SJCRH30 (cell line): ENCODE measurements at regions not wholly inside any gene's neighbourhood (a gene's known extent, or its start where the extent isn't known, plus 50 kb on each side); places are given as distances from the start of the nearest gene placed in this dataset.

Source experiments
- DNase-seq, 2 experiments: peaks; one replicate each; pipeline ENCODE4 v3.0.0-alpha.2; 2015 to 2020
- H3K27ac ChIP-seq: fragments of 250-450 bp; sonication (Bioruptor Pico); 2 replicates; pipeline ENCODE4 v1.5.1; 2020; ENCODE audit warnings: mild to moderate bottlenecking, moderate library complexity
- H3K27me3 ChIP-seq: fragments of 250-450 bp; sonication (Bioruptor Pico); 2 replicates; pipeline ENCODE4 v1.5.1; 2020; ENCODE audit warnings: mild to moderate bottlenecking, moderate library complexity
- H3K36me3 ChIP-seq: fragments of 250-450 bp; sonication (Bioruptor Pico); 2 replicates; pipeline ENCODE4 v1.5.1; 2020; ENCODE audit warnings: mild to moderate bottlenecking, moderate library complexity
- H3K4me1 ChIP-seq: fragments of 250-450 bp; sonication (Bioruptor Pico); 2 replicates; pipeline ENCODE4 v1.5.1; 2020; ENCODE audit warnings: mild to moderate bottlenecking, moderate library complexity
- H3K4me3 ChIP-seq: fragments of 250-450 bp; sonication (Bioruptor Pico); 2 replicates; pipeline ENCODE4 v1.5.1; 2020; ENCODE audit warnings: mild to moderate bottlenecking, moderate library complexity
- H3K9me3 ChIP-seq: fragments of 250-450 bp; sonication (Bioruptor Pico); replicated peaks from 2 replicates; pipeline ENCODE4 v1.5.1; 2020; ENCODE audit warnings: mild to moderate bottlenecking, moderate library complexity

DNA sequence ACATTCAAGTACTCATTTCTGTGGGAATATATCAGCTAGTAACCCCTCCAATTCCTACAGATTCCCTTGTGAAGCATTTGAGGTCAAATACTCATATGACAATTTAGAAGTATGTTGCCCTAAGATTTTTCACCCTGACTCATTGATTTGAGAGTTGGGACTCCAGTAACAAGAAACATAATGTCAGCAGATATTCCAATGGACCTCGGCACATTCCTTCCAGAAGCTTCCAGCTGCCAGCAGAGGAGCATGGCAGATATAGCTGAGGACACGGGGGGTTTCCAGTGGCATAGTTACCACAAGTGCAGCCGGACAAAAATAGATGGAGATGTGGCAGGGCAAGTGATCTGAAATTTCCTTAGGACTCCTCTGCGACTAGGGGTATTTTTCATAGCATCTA, 101.9 kb upstream of the ARHGAP28 start:
- Histone ChIP-seq H3K27me3 (no peaks in the 10 kb centered on the region), H3K36me3 (no peaks in the 10 kb centered on the region), H3K4me1 (no peaks in the 10 kb centered on the region), H3K4me3 (no peak overlapping the region), H3K27ac (no peak overlapping the region), H3K9me3 (no peaks in the 10 kb centered on the region)
- DNase-seq: no peak

DNA sequence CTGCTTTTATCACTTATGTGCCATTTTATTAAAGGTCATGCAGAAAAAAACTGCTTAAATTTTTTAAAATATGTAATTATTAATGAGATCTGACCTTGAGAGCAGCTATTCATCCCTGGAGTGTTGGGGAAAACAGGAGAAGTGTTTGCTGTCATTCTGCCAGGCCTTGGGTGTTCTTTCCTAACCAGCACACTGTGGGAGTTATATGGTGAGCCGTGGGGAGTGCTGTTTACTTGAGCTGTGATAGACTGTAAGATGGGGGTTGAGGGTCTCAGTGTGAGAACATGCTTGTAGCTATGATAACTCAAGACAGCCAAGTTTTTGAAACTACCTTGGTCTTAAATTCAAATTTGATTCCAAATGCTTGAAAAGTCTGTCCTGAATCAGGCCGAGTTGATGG, 101.3 kb upstream of the ARHGAP28 start:
- Histone ChIP-seq H3K36me3 (no peaks in the 10 kb centered on the region), H3K27me3 (no peaks in the 10 kb centered on the region), H3K4me1 (no peaks in the 10 kb centered on the region), H3K27ac (no peak overlapping the region), H3K4me3 (no peak overlapping the region), H3K9me3 (no peaks in the 10 kb centered on the region)
- no peak for DNase-seq

DNA sequence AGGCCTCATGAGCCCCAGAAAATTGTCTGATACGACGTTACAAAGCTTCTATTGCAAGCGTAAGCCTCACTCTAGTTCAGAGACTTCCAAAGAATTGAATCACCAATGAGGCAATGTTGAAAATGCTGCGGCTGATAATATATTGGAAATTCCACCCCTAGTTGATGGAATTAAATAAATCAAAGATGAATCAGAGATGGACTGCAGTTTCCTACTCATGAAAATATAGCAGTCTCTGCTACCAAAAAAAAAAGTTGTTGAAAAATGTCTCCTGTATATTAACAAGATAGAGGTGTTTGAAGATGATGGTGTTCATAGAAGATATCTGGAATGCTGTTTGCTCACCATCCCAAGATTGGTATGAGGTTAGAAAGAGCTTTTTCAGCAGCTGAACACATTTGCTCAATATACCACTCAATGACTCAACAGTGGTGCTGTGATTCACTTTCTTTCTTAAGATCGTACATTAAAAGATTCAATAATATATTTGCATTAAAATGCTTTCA, 99.8 kb upstream of the ARHGAP28 start:
- Histone ChIP-seq H3K27me3 (no peaks in the 10 kb centered on the region), H3K27ac (no peak overlapping the region), H3K4me3 (no peak overlapping the region), H3K9me3 (no peaks in the 10 kb centered on the region), H3K36me3 (no peaks in the 10 kb centered on the region), H3K4me1 (no peaks in the 10 kb centered on the region)
- DNase-seq: no peak

DNA sequence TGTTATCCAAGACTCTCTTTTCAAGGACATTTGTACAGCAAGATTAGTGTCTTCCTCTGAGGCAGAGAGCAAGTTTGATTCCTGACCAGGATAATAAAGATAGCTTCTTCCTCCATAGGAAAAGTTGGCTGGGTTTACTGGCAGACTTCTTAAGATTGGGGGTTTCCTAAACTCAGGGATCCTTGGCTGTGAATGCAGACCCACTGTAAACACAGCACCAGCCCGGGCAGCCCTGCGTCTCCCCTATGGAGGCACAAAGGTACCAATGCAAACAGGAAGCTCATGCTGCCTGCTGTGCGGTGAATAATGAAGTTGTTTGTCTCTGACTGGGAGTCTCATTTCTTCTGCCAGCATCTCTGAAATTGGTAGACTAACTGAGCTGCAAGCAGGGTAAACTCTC, 96.2 kb upstream of the ARHGAP28 start:
- Histone ChIP-seq H3K4me1 (no peaks in the 10 kb centered on the region), H3K27me3 (no peaks in the 10 kb centered on the region), H3K9me3 (no peaks in the 10 kb centered on the region), H3K36me3 (no peaks in the 10 kb centered on the region), H3K27ac (no peak overlapping the region), H3K4me3 (no peak overlapping the region)
- no peak for DNase-seq

DNA sequence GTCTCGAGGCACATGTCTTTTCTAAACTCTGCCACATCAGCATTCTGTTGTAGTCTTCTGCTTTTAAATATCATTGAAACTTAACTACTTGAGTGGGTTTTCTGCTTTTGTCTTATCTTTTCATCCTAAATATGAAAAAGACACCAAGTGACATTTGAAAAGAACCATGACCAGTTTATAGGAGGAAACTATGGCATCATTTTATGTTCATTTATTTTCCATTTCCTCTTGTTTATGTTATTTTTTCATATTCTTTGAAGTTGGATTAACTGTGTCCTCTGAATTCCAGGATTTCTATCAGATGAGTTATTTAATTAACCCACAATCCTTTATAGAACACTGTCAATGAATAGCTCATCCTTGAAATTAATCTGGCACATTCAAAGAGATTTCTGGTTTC, 93.4 kb upstream of the ARHGAP28 start:
- H3K27me3 ChIP-seq: no peaks in the 10 kb centered on the region
- no peak overlapping the region for H3K4me3 ChIP-seq
- no peak for DNase-seq
- H3K36me3 ChIP-seq: no peaks in the 10 kb centered on the region
- no peaks in the 10 kb centered on the region for H3K4me1 ChIP-seq
- H3K27ac ChIP-seq: no peak overlapping the region
- no peaks in the 10 kb centered on the region for H3K9me3 ChIP-seq

DNA sequence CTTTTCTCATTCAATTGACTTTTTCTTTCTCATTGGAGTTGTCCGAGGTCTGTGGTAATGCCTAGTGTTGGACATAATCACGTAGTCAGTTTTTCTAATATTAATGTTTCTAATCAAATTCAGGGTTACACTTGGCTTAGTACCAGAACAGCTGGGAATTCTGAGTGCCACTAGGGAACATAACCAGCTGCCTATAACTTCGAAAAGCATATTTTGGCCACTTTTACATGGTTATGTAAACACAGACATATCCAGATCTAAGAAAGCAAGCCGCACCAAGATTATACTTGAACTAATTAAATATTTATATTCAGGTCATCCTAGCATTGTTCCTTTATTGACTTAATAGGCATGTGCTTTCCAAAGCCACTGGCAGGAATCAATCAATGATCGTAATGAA, 91.1 kb upstream of the ARHGAP28 start:
- Histone ChIP-seq H3K36me3 (no peaks in the 10 kb centered on the region), H3K4me1 (no peaks in the 10 kb centered on the region), H3K27me3 (no peaks in the 10 kb centered on the region), H3K27ac (no peak overlapping the region), H3K4me3 (no peak overlapping the region), H3K9me3 (no peaks in the 10 kb centered on the region)
- DNase-seq: peak in 1 of 2 experiments; percentile 6

DNA sequence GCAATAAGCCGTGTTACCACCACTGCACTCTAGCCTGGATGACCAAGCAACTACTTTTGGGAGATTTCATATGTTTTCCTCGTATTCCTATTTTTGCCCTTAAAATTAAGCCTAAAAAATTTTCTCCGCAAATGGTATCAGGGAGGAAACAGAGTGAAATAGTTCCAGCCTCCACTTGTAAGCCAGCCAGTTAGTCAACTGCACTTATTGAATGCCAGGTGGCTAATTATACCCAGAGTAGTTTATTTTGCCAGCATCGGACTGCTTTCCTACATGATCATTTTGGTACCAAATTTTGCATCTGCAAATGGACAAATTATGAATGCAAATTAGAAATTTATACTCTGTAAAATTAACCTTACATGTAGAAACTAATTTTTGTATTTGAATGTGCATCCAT, 90.2 kb upstream of the ARHGAP28 start:
- Histone ChIP-seq H3K4me1 (no peaks in the 10 kb centered on the region), H3K9me3 (no peaks in the 10 kb centered on the region), H3K36me3 (no peaks in the 10 kb centered on the region), H3K4me3 (no peak overlapping the region), H3K27me3 (no peaks in the 10 kb centered on the region), H3K27ac (no peak overlapping the region)
- DNase-seq: no peak

DNA sequence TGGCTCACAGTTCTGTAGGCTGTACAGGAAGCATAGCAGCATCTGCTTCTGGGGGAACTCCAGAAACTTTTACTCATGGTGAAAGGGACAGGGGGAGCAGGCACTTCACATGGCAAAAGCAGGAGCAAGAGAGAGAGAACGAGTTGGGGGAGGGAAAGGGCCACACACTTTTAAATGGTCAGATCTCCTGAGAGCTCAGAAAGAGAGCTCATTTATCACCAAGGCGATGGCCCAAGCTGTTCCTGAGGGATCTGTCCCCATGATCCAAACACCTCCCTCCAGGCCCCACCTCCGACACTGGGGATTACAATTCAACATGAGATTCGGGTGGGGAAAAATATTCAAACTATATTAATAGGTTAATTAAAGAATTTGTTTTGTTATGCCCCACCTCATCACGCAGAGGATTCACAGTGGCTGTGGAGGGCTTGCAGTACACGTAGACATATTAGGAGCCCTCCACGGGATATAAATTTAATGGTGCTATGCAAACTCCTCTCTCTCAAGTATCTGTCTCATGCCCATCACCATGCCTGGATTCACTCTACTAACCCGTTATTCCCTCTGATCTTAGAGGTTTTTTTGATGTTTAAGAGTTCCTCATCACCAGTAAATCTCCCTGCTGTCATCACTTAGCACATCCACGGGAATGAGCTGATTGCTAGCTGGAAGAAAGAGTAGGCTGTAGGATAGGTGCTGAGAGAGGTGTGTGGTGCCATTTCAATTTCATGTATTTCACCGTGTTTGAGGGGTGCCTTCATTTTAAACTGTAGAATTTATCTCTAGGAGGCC, 84.5 kb upstream of the ARHGAP28 start:
- DNase-seq: no peak
- H3K27ac ChIP-seq: no peak overlapping the region
- H3K27me3 ChIP-seq: no peaks in the 10 kb centered on the region
- no peaks in the 10 kb centered on the region for H3K4me1 ChIP-seq
- H3K36me3 ChIP-seq: no peaks in the 10 kb centered on the region
- no peak overlapping the region for H3K4me3 ChIP-seq
- no peaks in the 10 kb centered on the region for H3K9me3 ChIP-seq

DNA sequence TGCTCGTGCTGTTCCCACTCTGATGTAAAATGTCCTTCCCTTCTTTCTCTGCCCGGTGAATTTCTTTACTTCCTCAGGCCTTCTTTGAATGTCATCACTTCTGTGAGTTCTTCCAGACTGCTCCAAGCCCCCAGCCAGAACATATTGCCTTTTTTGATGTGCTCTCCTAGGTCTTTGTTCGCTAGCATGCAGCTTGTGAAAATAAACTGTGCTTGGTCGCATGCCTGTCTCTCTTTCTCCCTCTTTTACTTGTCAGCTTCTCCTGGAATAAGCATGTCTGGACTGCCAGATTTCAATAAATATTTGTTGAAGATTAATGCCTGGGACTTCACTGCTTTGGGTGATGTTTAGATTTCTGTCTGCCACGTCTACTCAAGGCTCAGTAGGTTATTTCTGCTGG, 82.7 kb upstream of the ARHGAP28 start:
- H3K4me1 ChIP-seq: no peaks in the 10 kb centered on the region
- H3K27ac ChIP-seq: no peak overlapping the region
- no peaks in the 10 kb centered on the region for H3K36me3 ChIP-seq
- no peak for DNase-seq
- no peaks in the 10 kb centered on the region for H3K9me3 ChIP-seq
- no peaks in the 10 kb centered on the region for H3K27me3 ChIP-seq
- H3K4me3 ChIP-seq: no peak overlapping the region

DNA sequence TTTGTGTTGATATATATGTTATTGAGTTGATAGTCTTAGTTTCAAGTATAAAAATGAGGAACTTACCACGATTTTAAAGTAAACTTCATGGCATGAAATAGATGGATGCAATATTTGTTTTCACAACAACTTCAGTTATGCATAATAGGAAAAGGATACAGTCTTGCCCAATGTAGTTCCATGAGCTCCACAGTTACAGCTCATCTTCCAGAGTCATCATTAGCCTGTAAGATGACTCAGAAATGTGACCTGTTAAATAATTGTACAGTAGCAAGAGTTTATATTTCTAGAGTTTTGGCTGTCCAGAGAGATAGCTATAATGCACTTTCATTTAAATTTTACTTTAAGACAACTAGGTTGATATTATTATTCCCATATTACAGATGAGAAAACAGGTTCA, 80.9 kb upstream of the ARHGAP28 start:
- no peak for DNase-seq
- Histone ChIP-seq H3K9me3 (no peaks in the 10 kb centered on the region), H3K4me3 (no peak overlapping the region), H3K4me1 (no peaks in the 10 kb centered on the region), H3K36me3 (no peaks in the 10 kb centered on the region), H3K27me3 (no peaks in the 10 kb centered on the region), H3K27ac (no peak overlapping the region)

DNA sequence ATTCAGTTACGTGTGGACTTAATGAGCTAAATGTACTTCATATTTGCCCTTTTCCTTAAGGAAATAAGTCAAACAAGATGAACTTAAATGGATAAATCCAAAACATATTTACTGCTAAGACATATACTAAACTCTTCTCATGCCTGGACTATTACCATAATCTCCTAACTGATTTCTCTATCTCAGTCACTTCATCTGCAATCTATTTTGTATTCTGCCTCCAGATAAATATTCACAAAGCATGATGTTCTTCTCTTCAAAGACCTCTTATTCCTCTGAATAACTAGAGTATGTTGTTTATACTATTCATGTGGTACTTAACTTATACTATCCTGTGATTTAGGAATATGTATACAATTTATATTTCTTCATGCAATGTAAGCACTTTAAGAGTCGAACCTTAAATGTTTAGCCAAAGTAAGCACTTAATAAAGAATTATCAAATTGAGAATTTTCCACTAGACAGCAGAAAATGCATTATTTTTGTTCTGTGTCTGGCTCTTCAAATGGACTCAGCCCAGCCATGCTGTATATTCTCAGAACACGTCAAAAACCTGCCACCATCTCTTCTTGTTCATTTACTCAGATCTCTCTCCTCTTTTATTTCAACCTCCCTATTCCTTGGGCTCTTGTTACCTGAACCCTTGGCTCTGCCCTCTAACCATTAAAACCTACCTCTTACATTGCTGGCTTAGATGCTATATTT, 79.9 kb upstream of the ARHGAP28 start:
- no peak overlapping the region for H3K4me3 ChIP-seq
- no peaks in the 10 kb centered on the region for H3K9me3 ChIP-seq
- no peak for DNase-seq
- no peaks in the 10 kb centered on the region for H3K27me3 ChIP-seq
- no peaks in the 10 kb centered on the region for H3K36me3 ChIP-seq
- H3K4me1 ChIP-seq: no peaks in the 10 kb centered on the region
- no peak overlapping the region for H3K27ac ChIP-seq

DNA sequence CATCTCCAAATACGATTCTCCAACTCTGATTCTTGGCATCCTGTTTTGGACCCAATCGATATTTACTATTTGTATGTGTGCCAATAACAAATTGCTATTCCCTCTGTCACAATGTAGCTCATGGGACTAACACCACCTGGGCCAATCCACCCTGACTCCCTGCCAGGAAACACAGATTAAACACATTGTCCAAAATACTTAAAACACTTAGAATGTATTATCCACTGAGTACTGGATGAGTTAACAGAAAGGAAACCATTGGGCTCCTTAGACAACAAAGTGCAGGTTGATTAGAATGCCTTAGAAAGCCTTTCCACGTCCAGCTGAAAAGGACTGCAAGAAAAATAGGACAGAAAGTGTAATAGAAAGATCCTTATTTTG, 79.4 kb upstream of the ARHGAP28 start:
- no peak overlapping the region for H3K4me3 ChIP-seq
- no peaks in the 10 kb centered on the region for H3K9me3 ChIP-seq
- H3K27ac ChIP-seq: no peak overlapping the region
- no peaks in the 10 kb centered on the region for H3K36me3 ChIP-seq
- no peaks in the 10 kb centered on the region for H3K4me1 ChIP-seq
- no peak for DNase-seq
- H3K27me3 ChIP-seq: no peaks in the 10 kb centered on the region

DNA sequence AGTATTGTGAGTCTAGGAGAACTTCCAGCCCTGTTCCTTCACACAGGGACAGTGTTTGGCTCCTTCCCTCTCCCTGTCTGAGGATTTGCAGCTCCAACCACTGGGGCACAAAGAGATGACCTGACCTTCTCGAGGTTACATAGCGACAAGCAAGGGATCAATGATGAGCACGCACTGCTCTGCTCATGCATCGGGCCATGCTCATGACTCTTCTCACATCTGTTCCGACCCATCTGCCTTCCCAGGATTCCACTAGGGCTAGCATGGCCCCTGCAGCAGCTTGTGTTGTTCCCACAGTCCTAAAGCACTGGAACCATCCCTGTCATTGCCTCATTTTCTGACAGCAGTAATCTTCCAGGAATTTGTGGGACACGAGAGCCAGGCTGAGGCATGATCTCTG, 78.8 kb upstream of the ARHGAP28 start:
- Histone ChIP-seq H3K36me3 (no peaks in the 10 kb centered on the region), H3K4me1 (no peaks in the 10 kb centered on the region), H3K9me3 (no peaks in the 10 kb centered on the region), H3K27ac (no peak overlapping the region), H3K27me3 (no peaks in the 10 kb centered on the region), H3K4me3 (no peak overlapping the region)
- no peak for DNase-seq

DNA sequence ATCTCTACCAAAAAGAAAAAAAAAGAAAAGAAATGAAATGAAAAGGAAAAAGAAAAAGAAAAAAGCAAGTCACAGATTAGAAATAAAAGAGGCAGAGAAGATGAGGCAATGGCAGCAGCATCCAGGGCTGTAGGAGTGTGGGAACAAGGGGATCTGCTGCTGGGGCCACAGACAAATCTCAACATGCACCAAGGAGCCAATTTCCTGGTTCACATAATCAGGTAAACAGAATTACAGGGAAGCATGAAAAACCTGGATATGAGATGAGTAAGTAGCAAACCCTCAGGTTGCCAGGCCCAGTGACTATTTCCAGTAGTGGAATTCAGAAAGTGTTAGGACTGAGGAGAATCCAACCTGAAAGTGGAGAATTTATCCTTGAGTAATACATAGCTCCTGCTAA, 77.4 kb upstream of the ARHGAP28 start:
- no peaks in the 10 kb centered on the region for H3K9me3 ChIP-seq
- H3K4me3 ChIP-seq: no peak overlapping the region
- H3K4me1 ChIP-seq: no peaks in the 10 kb centered on the region
- H3K36me3 ChIP-seq: no peaks in the 10 kb centered on the region
- DNase-seq: no peak
- no peaks in the 10 kb centered on the region for H3K27me3 ChIP-seq
- no peak overlapping the region for H3K27ac ChIP-seq

DNA sequence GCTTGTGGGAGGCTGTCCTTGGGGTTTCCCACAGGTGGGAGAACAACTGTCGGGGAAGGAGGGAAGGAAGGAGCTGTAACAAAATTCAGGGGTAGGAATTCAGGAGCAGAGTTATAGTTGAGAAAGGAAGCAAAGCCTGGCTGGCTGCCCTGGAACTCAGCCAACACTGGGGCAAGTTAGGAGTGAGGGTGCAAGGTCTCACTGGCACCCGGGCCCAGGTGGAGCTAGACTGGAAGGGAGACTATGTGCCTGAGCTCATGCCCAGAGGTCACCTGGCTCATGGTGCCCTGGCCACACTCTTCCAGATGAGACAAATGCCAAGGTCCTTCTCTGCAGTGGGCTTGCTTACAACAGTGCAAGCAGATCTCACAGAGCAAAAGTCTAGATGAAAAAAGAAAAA, 75.6 kb upstream of the ARHGAP28 start:
- DNase-seq: no peak
- H3K9me3 ChIP-seq: no peaks in the 10 kb centered on the region
- H3K4me1 ChIP-seq: peaks cover 4% of the 10 kb centered on the region; the same call in 1 of the 2 replicates
- no peaks in the 10 kb centered on the region for H3K36me3 ChIP-seq
- no peak overlapping the region for H3K4me3 ChIP-seq
- no peaks in the 10 kb centered on the region for H3K27me3 ChIP-seq
- H3K27ac ChIP-seq: no peak overlapping the region
